GM19035 (cell line): ENCODE measurements at regions not wholly inside any gene's neighbourhood (a gene's known extent, or its start where the extent isn't known, plus 50 kb on each side); places are given as distances from the start of the nearest gene placed in this dataset.

Source experiments
- ATAC-seq: cut with Tn5 transposase; IDR thresholded peaks from one replicate; pipeline ENCODE4 v1.9.1; 2021; ENCODE audit not compliant: unreplicated experiment

- ATAC-seq, result no peak
These were observed 296.7 kb downstream of the CSNK1G3 start for GRCh38 chr5:123808461-123809380.

GRCh38 chr5:123807177-123807945 lies 295.4 kb downstream of the CSNK1G3 start:
- no peak for ATAC-seq

- no peak for ATAC-seq
These were observed 294.7 kb downstream of the CSNK1G3 start for GRCh38 chr5:123806644-123807043.

GRCh38 chr5:123805300-123805699 lies 293.3 kb downstream of the CSNK1G3 start:
- no peak for ATAC-seq

GRCh38 chr5:123803359-123803758 lies 291.4 kb downstream of the CSNK1G3 start:
- no peak for ATAC-seq

- ATAC-seq, result no peak
These were observed 290.4 kb downstream of the CSNK1G3 start for GRCh38 chr5:123802298-123802951.

GRCh38 chr5:123800640-123801039 lies 288.7 kb downstream of the CSNK1G3 start:
- ATAC-seq, result no peak

- no peak for ATAC-seq
These were observed 283.7 kb downstream of the CSNK1G3 start for GRCh38 chr5:123795688-123796087.

- ATAC-seq, result no peak
These were observed 278.2 kb downstream of the CSNK1G3 start for GRCh38 chr5:123790226-123790625.

GRCh38 chr5:123787635-123788034 lies 275.7 kb downstream of the CSNK1G3 start:
- ATAC-seq, result no peak

GRCh38 chr5:123787136-123787535 lies 275.2 kb downstream of the CSNK1G3 start:
- no peak for ATAC-seq

- no peak for ATAC-seq
These were observed 274.4 kb downstream of the CSNK1G3 start for GRCh38 chr5:123786411-123786810.

GRCh38 chr5:123785162-123786071 lies 273.4 kb downstream of the CSNK1G3 start:
- no peak for ATAC-seq

GRCh38 chr5:123783421-123783820 lies 271.4 kb downstream of the CSNK1G3 start:
- ATAC-seq, result no peak

- no peak for ATAC-seq
These were observed 266.7 kb downstream of the CSNK1G3 start for GRCh38 chr5:123778641-123779040.

- ATAC-seq, result no peak
These were observed 264.8 kb downstream of the CSNK1G3 start for GRCh38 chr5:123776761-123777160.

GRCh38 chr5:123771715-123772114 lies 259.7 kb downstream of the CSNK1G3 start:
- no peak for ATAC-seq

- ATAC-seq, result no peak
These were observed 251.2 kb downstream of the CSNK1G3 start for GRCh38 chr5:123763201-123763600.

- ATAC-seq, result no peak
These were observed 244.8 kb downstream of the CSNK1G3 start for GRCh38 chr5:123756816-123757215.

- ATAC-seq, result no peak
These were observed 244.3 kb downstream of the CSNK1G3 start for GRCh38 chr5:123756318-123756665.
